ENCODE measurements at regions not wholly inside any gene's neighbourhood (a gene's known extent, or its start where the extent isn't known, plus 50 kb on each side); places are given as distances from the start of the nearest gene placed in this dataset.

DNA sequence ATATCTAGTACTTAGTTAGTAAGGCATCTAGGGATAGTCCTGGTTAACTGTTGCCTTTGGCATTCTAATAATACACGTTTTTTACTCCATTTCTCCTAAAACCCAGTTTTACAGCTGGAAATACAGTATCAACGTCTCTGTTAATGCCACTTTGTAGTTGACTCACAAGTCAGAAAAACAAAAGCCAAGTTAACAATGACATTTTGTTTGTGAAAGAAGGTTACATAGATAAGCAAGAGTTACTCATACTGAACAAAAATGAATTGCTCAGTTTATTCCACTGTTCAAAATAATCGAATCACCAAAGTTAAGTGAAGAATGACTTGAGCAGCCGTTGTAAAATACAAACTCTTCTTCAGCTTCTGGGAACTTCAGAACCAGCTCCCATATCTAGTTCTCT lies 540.3 kb downstream of the ETS1 start:
- no peak for TF ChIP-seq POLR2A (IDR thresholded peaks at IDR 0.05)
- no peak for TF ChIP-seq EP300 (IDR thresholded peaks at IDR 0.05)
- TF ChIP-seq, protein P1, sequence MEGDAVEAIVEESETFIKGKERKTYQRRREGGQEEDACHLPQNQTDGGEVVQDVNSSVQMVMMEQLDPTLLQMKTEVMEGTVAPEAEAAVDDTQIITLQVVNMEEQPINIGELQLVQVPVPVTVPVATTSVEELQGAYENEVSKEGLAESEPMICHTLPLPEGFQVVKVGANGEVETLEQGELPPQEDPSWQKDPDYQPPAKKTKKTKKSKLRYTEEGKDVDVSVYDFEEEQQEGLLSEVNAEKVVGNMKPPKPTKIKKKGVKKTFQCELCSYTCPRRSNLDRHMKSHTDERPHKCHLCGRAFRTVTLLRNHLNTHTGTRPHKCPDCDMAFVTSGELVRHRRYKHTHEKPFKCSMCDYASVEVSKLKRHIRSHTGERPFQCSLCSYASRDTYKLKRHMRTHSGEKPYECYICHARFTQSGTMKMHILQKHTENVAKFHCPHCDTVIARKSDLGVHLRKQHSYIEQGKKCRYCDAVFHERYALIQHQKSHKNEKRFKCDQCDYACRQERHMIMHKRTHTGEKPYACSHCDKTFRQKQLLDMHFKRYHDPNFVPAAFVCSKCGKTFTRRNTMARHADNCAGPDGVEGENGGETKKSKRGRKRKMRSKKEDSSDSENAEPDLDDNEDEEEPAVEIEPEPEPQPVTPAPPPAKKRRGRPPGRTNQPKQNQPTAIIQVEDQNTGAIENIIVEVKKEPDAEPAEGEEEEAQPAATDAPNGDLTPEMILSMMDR (IDR thresholded peaks at IDR 0.05) = no peak
- TF ChIP-seq POLR2AphosphoS5 (IDR thresholded peaks at IDR 0.05) = no peak

Data from suprapubic skin (tissue), 4 donors.